ENCODE measurements at regions not wholly inside any gene's neighbourhood (a gene's known extent, or its start where the extent isn't known, plus 50 kb on each side); places are given as distances from the start of the nearest gene placed in this dataset.

DNA sequence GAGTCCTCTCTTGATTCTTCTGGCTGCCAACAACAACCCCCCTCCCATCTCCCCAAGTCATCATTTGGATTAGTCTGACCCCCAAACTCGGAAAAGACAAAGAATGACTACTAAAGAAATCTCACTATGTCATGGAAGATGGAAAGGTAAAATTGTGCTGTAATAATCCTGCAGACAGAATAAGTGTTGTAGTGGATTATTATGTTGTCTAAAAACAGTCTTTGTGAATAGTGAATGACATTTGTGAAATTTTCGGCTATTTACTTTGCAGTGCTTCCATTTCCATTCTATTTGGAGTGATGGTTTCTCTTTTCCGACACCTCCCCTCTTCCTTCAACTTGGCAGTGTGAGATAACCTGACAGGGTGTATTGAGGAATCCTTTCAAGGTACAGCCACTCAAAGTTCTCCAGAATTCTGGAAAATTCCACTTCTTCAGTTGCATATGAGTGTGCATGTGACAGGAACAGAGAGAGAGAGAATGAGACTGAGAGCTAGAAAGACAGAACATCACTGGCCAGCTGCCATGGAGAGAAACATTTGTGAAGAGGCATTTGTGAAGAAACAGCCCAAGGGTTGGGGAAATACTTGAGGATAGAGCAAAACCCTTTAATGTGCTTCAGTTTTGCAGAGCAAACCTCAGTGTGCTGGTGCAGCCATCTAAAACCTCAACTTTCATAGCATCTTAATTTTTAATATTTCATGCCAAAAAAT is 141.9 kb upstream of the DLX2 start:
- TF ChIP-seq RNF2 (IDR thresholded peaks at IDR 0.05; ENCODE audit: borderline replicate concordance, low read depth, low read length, missing control alignments, poor library complexity, severe bottlenecking) = no peak
- TF ChIP-seq TBP (IDR thresholded peaks at IDR 0.05; ENCODE audit: low read depth, low read length) = no peak
- TF ChIP-seq POLR2A (IDR thresholded peaks at IDR 0.05; ENCODE audit: control extremely low read depth in 1 of 2, low read depth in 2 of 2, low read length in 2 of 2) = no peak
- TF ChIP-seq, protein P1, sequence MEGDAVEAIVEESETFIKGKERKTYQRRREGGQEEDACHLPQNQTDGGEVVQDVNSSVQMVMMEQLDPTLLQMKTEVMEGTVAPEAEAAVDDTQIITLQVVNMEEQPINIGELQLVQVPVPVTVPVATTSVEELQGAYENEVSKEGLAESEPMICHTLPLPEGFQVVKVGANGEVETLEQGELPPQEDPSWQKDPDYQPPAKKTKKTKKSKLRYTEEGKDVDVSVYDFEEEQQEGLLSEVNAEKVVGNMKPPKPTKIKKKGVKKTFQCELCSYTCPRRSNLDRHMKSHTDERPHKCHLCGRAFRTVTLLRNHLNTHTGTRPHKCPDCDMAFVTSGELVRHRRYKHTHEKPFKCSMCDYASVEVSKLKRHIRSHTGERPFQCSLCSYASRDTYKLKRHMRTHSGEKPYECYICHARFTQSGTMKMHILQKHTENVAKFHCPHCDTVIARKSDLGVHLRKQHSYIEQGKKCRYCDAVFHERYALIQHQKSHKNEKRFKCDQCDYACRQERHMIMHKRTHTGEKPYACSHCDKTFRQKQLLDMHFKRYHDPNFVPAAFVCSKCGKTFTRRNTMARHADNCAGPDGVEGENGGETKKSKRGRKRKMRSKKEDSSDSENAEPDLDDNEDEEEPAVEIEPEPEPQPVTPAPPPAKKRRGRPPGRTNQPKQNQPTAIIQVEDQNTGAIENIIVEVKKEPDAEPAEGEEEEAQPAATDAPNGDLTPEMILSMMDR (IDR thresholded peaks at IDR 0.05; ENCODE audit: control extremely low read depth in 1 of 3, insufficient read depth in 1 of 3, low read depth in 1 of 3, low read length in 3 of 3) = no peak
- no peak for TF ChIP-seq POLR2AphosphoS5 (IDR thresholded peaks at IDR 0.05; ENCODE audit: low read depth, low read length)
- no peak for TF ChIP-seq JUND (IDR thresholded peaks at IDR 0.05; ENCODE audit: low read length)
- no peak for TF ChIP-seq MAFK (IDR thresholded peaks at IDR 0.05; ENCODE audit: low read depth, low read length)
- TF ChIP-seq EP300 (IDR thresholded peaks at IDR 0.05; ENCODE audit: borderline replicate concordance in 1 of 2, low read depth in 2 of 2, low read length in 2 of 2) = no peak
- TF ChIP-seq PHF8 (conservative IDR thresholded peaks at IDR 0.05; ENCODE audit: low read depth, low read length) = no peak
